Gastrocnemius medialis (tissue), 4 donors: ENCODE measurements at regions not wholly inside any gene's neighbourhood (a gene's known extent, or its start where the extent isn't known, plus 50 kb on each side); places are given as distances from the start of the nearest gene placed in this dataset.

Experiments
- ATAC-seq, 2 donors: fragments of 150-250 bp; one replicate each; pipeline ENCODE4 v1.9.1; 2016
- DNase-seq, 2 donors: peaks; one replicate each; pipeline ENCODE4 v3.0.0-alpha.2; 2019
- H3K27ac ChIP-seq, 4 donors: fragments of 200-600 bp; sonication (generic); 1 replicate in 1 of 4; 2 replicates in 3 of 4; pipeline ENCODE4 v1.5.1; 2016 to 2018; ENCODE audit warnings: mild to moderate bottlenecking in 2 of 4, moderate library complexity in 1 of 4
- H3K27me3 ChIP-seq, 3 donors: fragments of 200-600 bp; sonication (generic) in 2 of 3; 1 replicate in 1 of 3; 2 replicates in 2 of 3; pipeline versions ENCODE4 v1.5.1 to v1.6.0; 2016 to 2019; ENCODE audit warnings: mild to moderate bottlenecking in 1 of 3, moderate library complexity in 1 of 3
- H3K36me3 ChIP-seq, 2 donors: fragments of 200-600 bp; sonication (generic) in 1 of 2; one replicate each; pipeline ENCODE4 v1.5.1; 2017 to 2018
- H3K4me1 ChIP-seq, 2 donors: fragments of 200-600 bp; sonication (generic) in 1 of 2; one replicate each; pipeline ENCODE4 v1.5.1; 2016 to 2017; ENCODE audit warnings: mild to moderate bottlenecking in 2 of 2
- H3K4me3 ChIP-seq, 4 donors: fragments of 200-600 bp; sonication (generic) in 3 of 4; 1 replicate in 1 of 4; 2 replicates in 3 of 4; pipeline ENCODE4 v1.5.1; 2016 to 2019; ENCODE audit warnings: mild to moderate bottlenecking in 2 of 4
- H3K9me3 ChIP-seq, 3 donors: fragments of 200-600 bp; sonication (generic) in 2 of 3; 1 replicate in 1 of 3; 2 replicates in 2 of 3; pipeline ENCODE4 v1.5.1; 2016 to 2019
- CTCF ChIP-seq, 5 experiments: fragments of 450-650 bp in 3 of 5; fragments of 200-600 bp in 2 of 5; sonication (generic) in 2 of 5; IDR thresholded peaks in 4 of 5; conservative IDR thresholded peaks in 1 of 5; 1 replicate in 4 of 5; 2 replicates in 1 of 5; pipeline ENCODE4 v1.5.1; 2016 to 2019; ENCODE audit warnings: antibody characterized with exemption in 5 of 5, mild to moderate bottlenecking in 3 of 5, moderate library complexity in 3 of 5
- POLR2A ChIP-seq, 2 donors: fragments of 450-650 bp; IDR thresholded peaks; one replicate each; pipeline ENCODE4 v1.6.1; 2017; ENCODE audit warnings: antibody characterized with exemption in 2 of 2, mild to moderate bottlenecking in 2 of 2, moderate library complexity in 2 of 2
- in situ Hi-C, 4 donors: fragments of 200-750 bp; cut with MboI; loops; one replicate each; pipeline versions ENCODE4 v1.15.0 to v1.8.0; 2017; ENCODE audit warnings: low sequenced_read_pairs in 4 of 4
- intact Hi-C: fragments of 100-400 bp; cut with DNase I; formaldehyde crosslinking; loops from one replicate; pipeline ENCODE4 v1.15.1; 2023; ENCODE audit warnings: low total_unique reads

DNA sequence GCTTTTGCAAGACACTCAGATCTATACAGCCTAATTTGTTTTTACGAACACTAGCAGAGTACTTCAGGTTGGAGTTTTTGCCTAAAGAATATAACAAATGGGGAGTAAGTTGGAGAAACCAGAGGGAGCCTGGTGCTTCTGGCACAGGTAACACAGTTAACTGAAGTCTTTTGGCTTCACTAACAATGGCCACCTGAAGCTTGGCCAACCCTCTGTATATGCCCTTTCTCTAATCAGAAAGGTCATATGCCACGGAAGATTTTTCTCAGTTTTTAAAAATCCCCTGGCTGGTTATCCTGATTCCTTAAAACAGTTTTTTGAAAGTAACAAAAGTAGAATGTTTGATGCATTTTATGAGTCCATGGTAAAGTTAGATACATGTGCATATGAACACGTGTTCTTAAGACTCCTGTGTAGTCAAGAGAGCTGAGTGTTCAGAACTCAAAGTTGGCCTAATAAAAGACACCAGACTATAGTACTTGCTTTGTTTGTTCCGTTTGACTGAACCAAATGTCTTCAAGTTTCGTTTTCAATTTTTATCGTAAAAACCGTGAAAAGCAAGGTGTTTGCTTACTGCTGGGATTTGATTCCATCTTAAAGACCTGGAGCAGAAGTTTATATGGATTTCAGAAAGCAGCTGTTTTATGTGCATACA is 137.5 kb downstream of the KCNRG start:
- DNase-seq (no peak), ATAC-seq (peak in 1 of 2 donors; percentile 49)
- Histone ChIP-seq H3K4me1 (peaks cover 0 to 8% of the 10 kb centered on the region in 2 donors), H3K36me3 (no peaks in the 10 kb centered on the region), H3K27ac (no peak overlapping the region), H3K4me3 (peak overlapping the region in 3 of 4 donors; percentile 1 to 46 (median 22)), H3K27me3 (no peaks in the 10 kb centered on the region), H3K9me3 (no peaks in the 10 kb centered on the region)
- intact Hi-C loops (no loop called here), in situ Hi-C loops (no loop called here)
- no peak for TF ChIP-seq CTCF (IDR thresholded peaks at IDR 0.05 in 4 of 5, conservative IDR thresholded peaks at IDR 0.05 in 1 of 5)
- no peak for TF ChIP-seq POLR2A (IDR thresholded peaks at IDR 0.05)

GRCh38 chr13:50153401-50153800 is 138.2 kb downstream of the KCNRG start:
- Histone ChIP-seq H3K4me1 (peaks cover 0 to 8% of the 10 kb centered on the region in 2 donors), H3K9me3 (no peaks in the 10 kb centered on the region), H3K4me3 (peak overlapping the region in 1 of 4 donors; percentile 46), H3K27me3 (no peaks in the 10 kb centered on the region), H3K27ac (no peak overlapping the region), H3K36me3 (no peaks in the 10 kb centered on the region)
- DNase-seq, result no peak
- TF ChIP-seq POLR2A (IDR thresholded peaks at IDR 0.05) (no peak), CTCF (IDR thresholded peaks at IDR 0.05 in 4 of 5, conservative IDR thresholded peaks at IDR 0.05 in 1 of 5) (no peak)
- intact Hi-C loops (no loop called here), in situ Hi-C loops (no loop called here)
- no peak for ATAC-seq

- ATAC-seq, result no peak
- TF ChIP-seq POLR2A (IDR thresholded peaks at IDR 0.05), result no peak
- no peak for TF ChIP-seq CTCF (IDR thresholded peaks at IDR 0.05 in 4 of 5, conservative IDR thresholded peaks at IDR 0.05 in 1 of 5)
- H3K27me3 ChIP-seq, result no peaks in the 10 kb centered on the region
- DNase-seq, result no peak
- no peak overlapping the region for H3K4me3 ChIP-seq
- intact Hi-C loops (no loop called here), in situ Hi-C loops (no loop called here)
- H3K9me3 ChIP-seq, result no peaks in the 10 kb centered on the region
- peaks cover 0 to 8% of the 10 kb centered on the region in 2 donors for H3K4me1 ChIP-seq
- H3K27ac ChIP-seq, result no peak overlapping the region
- no peaks in the 10 kb centered on the region for H3K36me3 ChIP-seq
Measured at GRCh38 chr13:50153876-50154275, 138.6 kb downstream of the KCNRG start.

- H3K27ac ChIP-seq, result no peak overlapping the region
- H3K9me3 ChIP-seq, result no peaks in the 10 kb centered on the region
- intact Hi-C loops (no loop called here), in situ Hi-C loops (no loop called here)
- TF ChIP-seq POLR2A (IDR thresholded peaks at IDR 0.05), result no peak
- no peak for TF ChIP-seq CTCF (IDR thresholded peaks at IDR 0.05 in 4 of 5, conservative IDR thresholded peaks at IDR 0.05 in 1 of 5)
- DNase-seq, result no peak
- no peaks in the 10 kb centered on the region for H3K27me3 ChIP-seq
- ATAC-seq, result no peak
- no peak overlapping the region for H3K4me3 ChIP-seq
- H3K4me1 ChIP-seq, result peaks cover 4 to 13% of the 10 kb centered on the region in 2 donors
- no peaks in the 10 kb centered on the region for H3K36me3 ChIP-seq
Measured at GRCh38 chr13:50154697-50155096, 139.5 kb downstream of the KCNRG start.

GRCh38 chr13:50156140-50156539 is 140.9 kb downstream of the KCNRG start:
- TF ChIP-seq POLR2A (IDR thresholded peaks at IDR 0.05) (no peak), CTCF (IDR thresholded peaks at IDR 0.05 in 4 of 5, conservative IDR thresholded peaks at IDR 0.05 in 1 of 5) (no peak)
- in situ Hi-C loops, result no loop called here
- Histone ChIP-seq H3K27ac (no peak overlapping the region), H3K4me3 (no peak overlapping the region), H3K9me3 (no peaks in the 10 kb centered on the region), H3K36me3 (no peaks in the 10 kb centered on the region), H3K4me1 (peaks cover 9 to 14% of the 10 kb centered on the region in 2 donors), H3K27me3 (no peaks in the 10 kb centered on the region)
- intact Hi-C loops, result no loop called here
- DNase-seq (no peak), ATAC-seq (no peak)
